Large intestine (tissue), 3 donors: ENCODE measurements at regions not wholly inside any gene's neighbourhood (a gene's known extent, or its start where the extent isn't known, plus 50 kb on each side); places are given as distances from the start of the nearest gene placed in this dataset.
A peak's percentile ranks its signal among the peaks of the same experiment; 100 is the strongest.

Experiments used
- DNase-seq, 2 donors: peaks; one replicate each; pipeline versions ENCODE4 v3.0.0 to v3.0.0-alpha.2; 2013
- H3K27ac ChIP-seq: one replicate; pipeline ENCODE4 v1.5.1; 2013; ENCODE audit warnings: low read length
- H3K27me3 ChIP-seq: 2 replicates; pipeline ENCODE4 v1.6.1; 2013; ENCODE audit warnings: low read length; ENCODE audit not compliant: control insufficient read depth, insufficient read depth
- H3K36me3 ChIP-seq: 2 replicates; pipeline ENCODE4 v1.6.1; 2013; ENCODE audit warnings: low read length; ENCODE audit not compliant: control insufficient read depth, insufficient read depth
- H3K4me1 ChIP-seq: one replicate; pipeline ENCODE4 v1.6.1; 2013; ENCODE audit warnings: low read length; ENCODE audit not compliant: control insufficient read depth, insufficient read depth
- H3K4me3 ChIP-seq: one replicate; pipeline ENCODE4 v1.5.1; 2013; ENCODE audit warnings: low read length
- H3K9me3 ChIP-seq: one replicate; pipeline ENCODE4 v1.6.1; 2013; ENCODE audit warnings: mild to moderate bottlenecking, low read depth, low read length, moderate library complexity; ENCODE audit not compliant: control insufficient read depth
- whole genome bisulfite sequencing: methylation state at CpG from one replicate; pipeline ENCODE4 v1.1.5; 2013; ENCODE audit warnings: low lambda C conversion rate; ENCODE audit not compliant: insufficient coverage; 5-methylcytosine and 5-hydroxymethylcytosine counted together

DNA sequence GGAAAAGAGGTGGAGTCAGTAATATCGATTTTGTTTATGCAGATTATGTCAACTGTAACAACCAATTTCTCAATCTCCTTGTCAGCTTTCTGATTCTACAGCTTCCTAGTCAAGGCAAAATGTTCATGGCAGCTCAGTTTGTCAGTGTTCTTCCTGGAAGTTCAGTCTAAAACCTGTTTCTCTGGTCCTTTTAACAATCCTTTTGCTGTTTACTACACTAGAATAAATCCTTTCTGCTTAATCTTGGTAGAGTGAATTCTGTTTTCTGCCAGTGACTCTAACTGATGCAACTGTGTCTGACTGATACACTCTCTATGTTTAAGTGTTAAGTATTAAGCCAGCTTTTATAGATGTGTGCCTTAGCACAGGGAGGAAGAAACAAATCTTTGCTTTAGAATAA, 516.9 kb upstream of the KLF12 start:
- H3K36me3 ChIP-seq = no peaks in the 10 kb centered on the region
- no CpG with 5 or more reads among the region's 1 CpG for WGBS
- H3K4me1 ChIP-seq = no peaks in the 10 kb centered on the region
- H3K9me3 ChIP-seq = no peaks in the 10 kb centered on the region
- H3K27ac ChIP-seq = no peak overlapping the region
- H3K27me3 ChIP-seq = no peaks in the 10 kb centered on the region
- no peak for DNase-seq
- no peak overlapping the region for H3K4me3 ChIP-seq

DNA sequence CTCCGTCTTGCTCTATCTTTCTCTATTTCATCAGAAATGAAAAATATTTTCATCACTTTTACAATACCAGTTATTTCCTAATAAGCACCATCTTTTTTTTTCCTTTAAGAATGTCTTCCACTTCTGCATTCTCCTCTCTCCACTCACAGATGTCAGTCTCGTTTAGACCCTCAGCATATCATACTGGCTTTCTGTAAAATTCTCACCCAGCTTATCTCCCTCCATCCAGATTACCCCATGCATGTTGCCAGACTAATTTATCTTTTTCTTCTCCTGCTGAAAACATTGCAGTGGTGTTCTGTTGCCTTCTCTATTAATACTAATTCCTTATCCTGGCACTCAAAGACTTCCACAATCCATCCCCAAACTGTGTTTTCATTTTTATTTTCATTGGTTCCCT, 513.8 kb upstream of the KLF12 start:
- Histone ChIP-seq H3K9me3 (no peaks in the 10 kb centered on the region), H3K4me1 (no peaks in the 10 kb centered on the region), H3K36me3 (no peaks in the 10 kb centered on the region), H3K27me3 (no peaks in the 10 kb centered on the region), H3K27ac (no peak overlapping the region), H3K4me3 (no peak overlapping the region)
- DNase-seq = no peak
- WGBS = 66% methylated on average over 2 of the region's 2 CpGs

- Histone ChIP-seq H3K4me1 (no peaks in the 10 kb centered on the region), H3K4me3 (no peak overlapping the region), H3K27ac (no peak overlapping the region), H3K36me3 (no peaks in the 10 kb centered on the region), H3K9me3 (no peaks in the 10 kb centered on the region), H3K27me3 (no peaks in the 10 kb centered on the region)
- no peak for DNase-seq
- WGBS = 100% methylated on average over 1 of the region's 2 CpGs
These were observed 513.0 kb upstream of the KLF12 start for GRCh38 chr13:74647211-74647610.

GRCh38 chr13:74646091-74646490, 511.9 kb upstream of the KLF12 start:
- WGBS = no CpG with 5 or more reads among the region's 3 CpGs
- no peak overlapping the region for H3K27ac ChIP-seq

DNA sequence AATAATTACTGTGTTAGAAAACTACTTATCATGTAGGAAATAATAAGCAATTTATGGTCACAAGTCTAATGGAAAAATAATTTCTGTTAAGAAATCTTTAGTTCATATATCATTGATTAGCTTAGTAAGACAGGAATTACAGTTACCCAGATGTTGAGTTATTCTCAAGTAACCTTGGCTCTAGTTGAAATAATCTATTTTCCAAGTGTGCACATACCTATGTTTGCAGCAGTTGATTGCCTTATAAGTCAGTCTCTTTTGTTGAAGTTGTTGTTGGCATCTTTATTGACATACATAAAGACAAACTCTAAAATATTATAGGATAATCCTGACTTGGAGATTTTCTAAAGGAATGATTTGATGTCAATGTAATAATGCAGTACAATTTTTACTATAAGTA, 511.4 kb upstream of the KLF12 start:
- DNase-seq = no peak
- Histone ChIP-seq H3K36me3 (no peaks in the 10 kb centered on the region), H3K4me1 (no peaks in the 10 kb centered on the region), H3K27ac (no peak overlapping the region), H3K4me3 (no peak overlapping the region), H3K27me3 (no peaks in the 10 kb centered on the region), H3K9me3 (no peaks in the 10 kb centered on the region)

More at GRCh38 chr13:74646091-74646490, 511.9 kb upstream of the KLF12 start:
- Histone ChIP-seq H3K9me3 (no peaks in the 10 kb centered on the region), H3K4me1 (no peaks in the 10 kb centered on the region), H3K27me3 (no peaks in the 10 kb centered on the region), H3K36me3 (no peaks in the 10 kb centered on the region), H3K4me3 (no peak overlapping the region)
- DNase-seq = no peak

DNA sequence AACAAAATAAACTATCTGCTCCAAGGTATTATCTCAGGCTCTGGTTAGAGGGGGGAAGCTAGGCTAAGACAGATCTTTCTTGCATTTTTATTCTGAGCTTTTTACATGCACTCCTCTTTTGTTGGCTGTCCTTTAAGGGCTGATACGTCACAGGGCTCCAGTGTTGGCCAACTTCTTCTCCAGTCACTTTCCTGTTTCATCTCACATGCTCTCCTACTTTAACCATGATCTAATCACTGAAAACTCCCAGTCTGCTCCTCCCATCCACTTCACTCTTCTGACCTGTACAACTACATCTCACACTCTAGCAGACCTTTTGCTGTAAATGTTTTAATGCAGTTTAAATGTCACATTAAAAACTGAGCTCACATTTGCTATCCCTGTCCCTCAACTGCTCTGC, 510.0 kb upstream of the KLF12 start:
- DNase-seq = peak in 1 of 2 donors; percentile 6
- H3K4me3 ChIP-seq = no peak overlapping the region
- H3K27me3 ChIP-seq = no peaks in the 10 kb centered on the region
- H3K36me3 ChIP-seq = no peaks in the 10 kb centered on the region
- H3K9me3 ChIP-seq = no peaks in the 10 kb centered on the region
- no peak overlapping the region for H3K27ac ChIP-seq
- no peaks in the 10 kb centered on the region for H3K4me1 ChIP-seq
- WGBS = 100% methylated on average over 1 of the region's 1 CpG

DNA sequence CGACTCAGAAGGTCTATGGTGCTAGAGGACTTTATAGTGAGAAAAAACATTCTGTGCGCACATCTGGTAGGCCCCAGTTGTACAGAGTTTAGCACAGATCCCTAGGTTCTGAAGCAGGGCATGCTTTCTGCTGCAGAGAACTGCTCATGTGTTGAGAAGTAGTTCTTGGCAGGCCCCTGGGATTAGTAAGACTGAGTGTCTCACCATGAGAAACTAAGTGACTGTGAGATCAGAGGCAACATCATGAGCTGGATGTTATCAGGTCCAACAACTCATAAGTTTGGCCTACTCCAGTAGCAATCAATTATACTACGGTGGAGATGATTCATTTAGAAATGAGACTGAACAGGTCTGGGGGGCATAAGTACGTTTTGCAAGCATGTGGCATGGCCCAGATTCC, 507.4 kb upstream of the KLF12 start:
- Histone ChIP-seq H3K36me3 (no peaks in the 10 kb centered on the region), H3K27ac (no peak overlapping the region), H3K4me3 (no peak overlapping the region), H3K27me3 (no peaks in the 10 kb centered on the region), H3K4me1 (no peaks in the 10 kb centered on the region), H3K9me3 (no peaks in the 10 kb centered on the region)
- no CpG with 5 or more reads among the region's 4 CpGs for WGBS
- no peak for DNase-seq

DNA sequence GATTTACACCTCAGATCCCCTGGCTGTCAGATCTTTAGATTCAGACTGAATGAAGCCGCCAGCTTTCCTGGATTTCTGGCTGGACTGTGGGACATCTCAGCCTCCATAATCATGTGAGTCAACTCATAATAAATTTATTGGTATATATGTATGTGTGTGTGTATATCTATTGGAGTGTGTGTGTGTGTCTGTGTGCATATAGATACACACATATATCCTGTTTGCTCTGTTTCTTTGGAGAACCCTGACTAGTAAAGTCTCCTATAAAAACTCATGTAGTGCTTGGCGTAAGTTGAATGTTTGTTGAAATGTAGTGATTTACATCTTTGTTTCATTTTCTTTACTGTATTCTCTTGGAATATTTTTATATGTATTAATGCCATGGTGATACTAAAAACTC, 499.5 kb upstream of the KLF12 start:
- DNase-seq = no peak
- no peaks in the 10 kb centered on the region for H3K36me3 ChIP-seq
- no peak overlapping the region for H3K27ac ChIP-seq
- WGBS = no CpG with 5 or more reads among the region's 2 CpGs
- H3K9me3 ChIP-seq = no peaks in the 10 kb centered on the region
- H3K27me3 ChIP-seq = no peaks in the 10 kb centered on the region
- H3K4me1 ChIP-seq = no peaks in the 10 kb centered on the region
- H3K4me3 ChIP-seq = no peak overlapping the region

DNA sequence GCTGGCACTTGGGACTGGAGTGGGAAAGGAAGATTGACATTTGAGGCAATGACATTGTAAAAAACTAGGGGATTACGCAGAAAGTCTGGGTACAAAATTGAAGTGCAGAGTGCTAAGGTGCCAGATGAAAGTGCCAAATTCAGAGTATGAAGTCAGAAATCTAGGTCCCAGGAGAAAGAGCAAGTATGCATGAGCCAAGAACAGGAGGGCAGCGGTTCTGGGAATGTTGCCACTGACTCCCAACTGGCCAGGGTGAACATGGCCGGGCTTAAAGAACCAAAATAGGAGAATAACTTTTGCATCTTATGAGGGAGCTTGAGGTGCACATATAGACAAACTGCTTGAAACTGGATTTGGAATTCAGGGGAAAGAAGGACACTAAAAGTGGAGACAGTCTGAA, 495.8 kb upstream of the KLF12 start:
- Histone ChIP-seq H3K27ac (no peak overlapping the region), H3K27me3 (no peaks in the 10 kb centered on the region), H3K4me1 (no peaks in the 10 kb centered on the region), H3K36me3 (no peaks in the 10 kb centered on the region), H3K4me3 (no peak overlapping the region), H3K9me3 (no peaks in the 10 kb centered on the region)
- WGBS = 90% methylated on average over 2 of the region's 3 CpGs
- DNase-seq = no peak

DNA sequence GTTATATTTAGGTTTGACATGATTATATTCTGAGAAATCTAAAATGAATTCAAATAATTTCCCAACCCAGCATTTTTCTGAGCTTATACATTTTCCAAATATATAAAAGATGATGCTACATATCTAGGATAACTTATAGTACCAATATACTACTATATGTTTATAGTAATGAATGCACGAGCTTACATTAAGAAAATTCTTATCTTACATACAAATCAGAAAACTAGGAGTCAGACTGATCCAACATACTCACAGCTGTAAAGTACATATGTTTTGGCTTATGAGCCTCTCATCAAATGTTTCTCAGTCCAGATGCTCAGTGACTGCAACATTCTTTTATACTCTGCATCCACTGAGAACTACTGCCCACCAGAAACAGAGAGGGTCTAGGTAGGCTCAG, 491.3 kb upstream of the KLF12 start:
- no peak overlapping the region for H3K4me3 ChIP-seq
- WGBS = no CpG with 5 or more reads among the region's 1 CpG
- H3K27ac ChIP-seq = no peak overlapping the region
- H3K9me3 ChIP-seq = no peaks in the 10 kb centered on the region
- no peaks in the 10 kb centered on the region for H3K36me3 ChIP-seq
- H3K27me3 ChIP-seq = no peaks in the 10 kb centered on the region
- no peaks in the 10 kb centered on the region for H3K4me1 ChIP-seq
- DNase-seq = no peak

DNA sequence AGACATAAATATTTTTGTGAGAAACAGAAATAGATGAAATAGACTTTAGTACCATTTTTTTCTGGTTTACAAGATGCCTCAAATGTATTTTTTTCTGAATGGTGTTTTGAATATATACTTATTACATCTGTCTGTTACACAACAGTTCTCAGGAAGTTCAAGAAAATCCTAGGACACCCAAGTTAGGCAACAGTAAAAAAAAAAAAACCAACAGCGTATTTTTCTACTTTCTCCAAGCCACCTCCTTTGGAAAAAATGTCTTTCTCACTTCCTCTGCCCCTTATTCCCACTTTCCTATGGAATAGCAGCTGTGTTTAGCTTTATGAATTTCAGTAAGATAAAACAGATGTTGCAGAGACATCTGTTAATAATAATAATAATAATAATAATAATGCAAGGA, 489.6 kb upstream of the KLF12 start:
- H3K9me3 ChIP-seq = no peaks in the 10 kb centered on the region
- H3K27ac ChIP-seq = no peak overlapping the region
- H3K36me3 ChIP-seq = no peaks in the 10 kb centered on the region
- H3K4me3 ChIP-seq = no peak overlapping the region
- WGBS = 100% methylated on average over 1 of the region's 1 CpG
- no peak for DNase-seq
- no peaks in the 10 kb centered on the region for H3K27me3 ChIP-seq
- H3K4me1 ChIP-seq = no peaks in the 10 kb centered on the region
